ENCODE measurements at regions not wholly inside any gene's neighbourhood (a gene's known extent, or its start where the extent isn't known, plus 50 kb on each side); places are given as distances from the start of the nearest gene placed in this dataset.

- TF ChIP-seq CTCF (IDR thresholded peaks at IDR 0.05) (no peak), POLR2A (IDR thresholded peaks at IDR 0.05) (no peak)
Observed at GRCh38 chr3:40924559-40925141, 274.7 kb upstream of the CTNNB1 start.

All from heart left ventricle (tissue), 13 donors.